ENCODE measurements at regions not wholly inside any gene's neighbourhood (a gene's known extent, or its start where the extent isn't known, plus 50 kb on each side); places are given as distances from the start of the nearest gene placed in this dataset.
"Not testable (repeated sequence)": the region's sequence is repeated elsewhere in the genome, so short reads cannot be mapped to it uniquely, and the experiment has no call there.

- DNase-seq = no peak
Observed at GRCh38 chr2:142315346-142315745, 184.5 kb upstream of the LRP1B start.

GRCh38 chr2:142314164-142314563, 183.3 kb upstream of the LRP1B start:
- DNase-seq = no peak

- no peak for DNase-seq
Observed at GRCh38 chr2:142310530-142310929, 179.7 kb upstream of the LRP1B start.

GRCh38 chr2:142308744-142309143, 177.9 kb upstream of the LRP1B start:
- DNase-seq = no peak

GRCh38 chr2:142307616-142308115, 176.8 kb upstream of the LRP1B start:
- peak; percentile 17 for DNase-seq

GRCh38 chr2:142307086-142307485, 176.3 kb upstream of the LRP1B start:
- DNase-seq = no peak

- DNase-seq = no peak
Observed at GRCh38 chr2:142306131-142306530, 175.3 kb upstream of the LRP1B start.

- no peak for DNase-seq
Observed at GRCh38 chr2:142300517-142300916, 169.7 kb upstream of the LRP1B start.

- no peak for DNase-seq
Observed at GRCh38 chr2:142299021-142299420, 168.2 kb upstream of the LRP1B start.

- DNase-seq = no peak
Observed at GRCh38 chr2:142294225-142294624, 163.4 kb upstream of the LRP1B start.

GRCh38 chr2:142291969-142292368, 161.2 kb upstream of the LRP1B start:
- no peak for DNase-seq

- peak; percentile 39 for DNase-seq
Observed at GRCh38 chr2:142290931-142291330, 160.1 kb upstream of the LRP1B start.

GRCh38 chr2:142286618-142287017, 155.8 kb upstream of the LRP1B start:
- no peak for DNase-seq

- no peak for DNase-seq
Observed at GRCh38 chr2:142285480-142285879, 154.7 kb upstream of the LRP1B start.

- not testable (repeated sequence) for DNase-seq
Observed at GRCh38 chr2:142284336-142284735, 153.5 kb upstream of the LRP1B start.

- DNase-seq = no peak
Observed at GRCh38 chr2:142280831-142281230, 150.0 kb upstream of the LRP1B start.

GRCh38 chr2:142270990-142271389, 140.2 kb upstream of the LRP1B start:
- DNase-seq = no peak

- no peak for DNase-seq
Observed at GRCh38 chr2:142270291-142270690, 139.5 kb upstream of the LRP1B start.

- DNase-seq = no peak
Observed at GRCh38 chr2:142259356-142259755, 128.5 kb upstream of the LRP1B start.

GRCh38 chr2:142254031-142254430, 123.2 kb upstream of the LRP1B start:
- DNase-seq = no peak

GRCh38 chr2:142241016-142241415, 110.2 kb upstream of the LRP1B start:
- no peak for DNase-seq

- DNase-seq = no peak
Observed at GRCh38 chr2:142236181-142236580, 105.4 kb upstream of the LRP1B start.

GRCh38 chr2:142234741-142235140, 103.9 kb upstream of the LRP1B start:
- peak; percentile 11 for DNase-seq

- no peak for DNase-seq
Observed at GRCh38 chr2:142223309-142223708, 92.5 kb upstream of the LRP1B start.

GRCh38 chr2:142222715-142223114, 91.9 kb upstream of the LRP1B start:
- DNase-seq = no peak

- peak; percentile 5 for DNase-seq
Observed at GRCh38 chr2:142220901-142221300, 90.1 kb upstream of the LRP1B start.
